CD14-positive monocyte (primary cell): ENCODE measurements at regions not wholly inside any gene's neighbourhood (a gene's known extent, or its start where the extent isn't known, plus 50 kb on each side); places are given as distances from the start of the nearest gene placed in this dataset.

Experiments used
- DNase-seq, 3 donors: peaks; one replicate each; pipeline ENCODE4 v3.0.0-alpha.2; 2011 to 2022
- H2AFZ ChIP-seq: 2 replicates; pipeline ENCODE4 v1.6.0; 2012; ENCODE audit warnings: mild to moderate bottlenecking, low read depth, low read length, inconsistent platforms; ENCODE audit not compliant: insufficient read depth, poor library complexity, severe bottlenecking
- H3K27ac ChIP-seq, 2 donors: 1 replicate in 1 of 2; 2 replicates in 1 of 2; pipeline ENCODE4 v1.5.1; 2012 to 2013; ENCODE audit warnings: low read length in 2 of 2, control low read depth in 1 of 2, inconsistent platforms in 1 of 2, low read depth in 1 of 2, mild to moderate bottlenecking in 1 of 2
- H3K27me3 ChIP-seq, 2 donors: one replicate each; pipeline versions ENCODE4 v1.6.0 to v1.6.1; 2011 to 2013; ENCODE audit warnings: low read length in 2 of 2; ENCODE audit not compliant: control insufficient read depth in 2 of 2, insufficient read depth in 2 of 2
- H3K36me3 ChIP-seq, 2 donors: replicated peaks in 1 of 2; 1 replicate in 1 of 2; 2 replicates in 1 of 2; pipeline versions ENCODE4 v1.5.1 to v1.6.1; 2012 to 2013; ENCODE audit warnings: low read length in 2 of 2, control low read depth in 1 of 2, inconsistent platforms in 1 of 2, mild to moderate bottlenecking in 1 of 2; ENCODE audit not compliant: insufficient read depth in 2 of 2, control insufficient read depth in 1 of 2
- H3K4me1 ChIP-seq, 2 donors: 1 replicate in 1 of 2; 2 replicates in 1 of 2; pipeline versions ENCODE4 v1.5.1 to v1.6.1; 2012 to 2013; ENCODE audit warnings: low read length in 2 of 2, control low read depth in 1 of 2, inconsistent platforms in 1 of 2, mild to moderate bottlenecking in 1 of 2, moderate library complexity in 1 of 2; ENCODE audit not compliant: insufficient read depth in 2 of 2, control insufficient read depth in 1 of 2
- H3K4me2 ChIP-seq: replicated peaks from 2 replicates; pipeline ENCODE3; 2012; ENCODE audit warnings: low read length, moderate library complexity, mild to moderate bottlenecking; ENCODE audit not compliant: poor library complexity, severe bottlenecking; ENCODE audit errors: extremely low read depth
- H3K4me3 ChIP-seq, 3 experiments: fragments of 200-600 bp in 1 of 3; sonication (generic) in 1 of 3; replicated peaks in 1 of 3; 1 replicate in 2 of 3; 2 replicates in 1 of 3; pipeline ENCODE4 v1.5.1; 2011 to 2013; ENCODE audit warnings: low read length in 3 of 3, mild to moderate bottlenecking in 3 of 3, control low read depth in 2 of 3, low read depth in 2 of 3, inconsistent platforms in 1 of 3, moderate library complexity in 1 of 3
- H3K79me2 ChIP-seq: 2 replicates; pipeline ENCODE4 v1.6.0; 2012; ENCODE audit warnings: mild to moderate bottlenecking, control low read depth, inconsistent platforms, low read length, moderate library complexity; ENCODE audit not compliant: insufficient read depth
- H3K9ac ChIP-seq: 2 replicates; pipeline ENCODE4 v1.6.0; 2017; ENCODE audit warnings: low read length, mild to moderate bottlenecking; ENCODE audit not compliant: insufficient read depth, poor library complexity, severe bottlenecking
- H3K9me3 ChIP-seq, 2 donors: replicated peaks in 1 of 2; 1 replicate in 1 of 2; 2 replicates in 1 of 2; pipeline versions ENCODE4 v1.5.1 to v1.6.1; 2012 to 2013; ENCODE audit warnings: low read length in 2 of 2, control low read depth in 1 of 2; ENCODE audit not compliant: control insufficient read depth in 1 of 2, insufficient read depth in 1 of 2
- H4K20me1 ChIP-seq: 2 replicates; pipeline ENCODE4 v1.6.0; 2012; ENCODE audit warnings: mild to moderate bottlenecking, low read length, control low read depth, moderate library complexity; ENCODE audit not compliant: insufficient read depth
- H3K27ac Mint-ChIP-seq, 7 donors: one replicate each; pipeline ENCODE4 v1.8.0; 2020; ENCODE audit warnings: mild to moderate bottlenecking in 7 of 7, mixed read lengths in 7 of 7, moderate library complexity in 6 of 7, inconsistent platforms in 2 of 7
- H3K27me3 Mint-ChIP-seq, 3 donors: one replicate each; pipeline ENCODE4 v1.8.0; 2021 to 2022; ENCODE audit warnings: low read depth in 3 of 3, mild to moderate bottlenecking in 3 of 3, mixed read lengths in 3 of 3, moderate library complexity in 3 of 3, inconsistent platforms in 1 of 3
- H3K36me3 Mint-ChIP-seq, 2 donors: one replicate each; pipeline ENCODE4 v1.8.0; 2020; ENCODE audit warnings: mixed read lengths in 2 of 2, inconsistent platforms in 1 of 2, mild to moderate bottlenecking in 1 of 2
- H3K4me1 Mint-ChIP-seq: one replicate; pipeline ENCODE4 v1.8.0; 2020; ENCODE audit warnings: mild to moderate bottlenecking, mixed read lengths
- H3K4me3 Mint-ChIP-seq, 2 donors: one replicate each; pipeline ENCODE4 v1.8.0; 2020; ENCODE audit warnings: mild to moderate bottlenecking in 2 of 2, mixed read lengths in 2 of 2, moderate library complexity in 1 of 2
- H3K9me3 Mint-ChIP-seq, 7 donors: one replicate each; pipeline ENCODE4 v1.8.0; 2020 to 2022; ENCODE audit warnings: mixed read lengths in 7 of 7, mild to moderate bottlenecking in 6 of 7, moderate library complexity in 6 of 7, inconsistent platforms in 2 of 7
- WGBS: methylation state at CpG from one replicate; pipeline ENCODE4 v1.1.5; 2013; ENCODE audit warnings: missing lambda C conversion rate; ENCODE audit not compliant: insufficient coverage; 5-methylcytosine and 5-hydroxymethylcytosine counted together
- intact Hi-C, 2 donors: fragments of 100-400 bp; cut with micrococcal nuclease; formaldehyde crosslinking; loops; one replicate each; pipeline versions ENCODE4 v1.15.0 to v1.15.1; 2023
- TF ChIP-seq, protein P1 (sequence below): fragments of 200-600 bp; IDR thresholded peaks from one replicate; pipeline ENCODE4 v1.8.0; 2022; ENCODE audit warnings: antibody characterized with exemption, mild to moderate bottlenecking

DNA sequence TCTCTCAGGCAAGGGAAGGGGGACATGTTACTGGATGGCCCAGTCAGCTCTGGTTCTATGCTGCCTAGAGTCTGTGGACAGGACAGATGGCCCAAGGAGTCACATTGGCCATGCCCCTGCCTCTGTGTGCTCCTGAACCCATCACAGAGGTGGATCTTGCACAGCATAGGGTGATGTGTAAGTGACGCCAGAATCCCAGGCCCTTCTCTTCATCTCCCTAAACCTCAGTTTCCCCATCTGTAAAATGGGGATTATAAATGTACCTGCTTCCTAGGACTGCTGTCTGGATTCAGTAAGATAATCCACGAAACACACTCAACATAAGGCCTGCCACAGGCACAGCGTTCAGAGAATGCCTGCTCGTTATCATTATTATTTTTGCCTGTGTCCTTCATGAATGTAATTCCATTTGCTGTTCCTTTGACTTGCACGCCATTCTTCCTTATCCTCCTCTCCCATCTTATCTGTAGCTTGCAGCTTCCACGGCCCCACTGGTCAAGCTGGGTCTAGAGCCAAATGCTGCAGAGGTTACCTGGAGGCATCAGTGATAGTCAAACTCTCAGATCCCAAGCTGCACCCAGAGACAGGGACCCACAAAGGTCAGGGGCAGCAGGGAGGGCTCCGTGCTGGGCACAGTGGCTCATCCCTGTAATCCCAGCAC, 207.0 kb downstream of the MN1 start:
- TF ChIP-seq, protein P1, sequence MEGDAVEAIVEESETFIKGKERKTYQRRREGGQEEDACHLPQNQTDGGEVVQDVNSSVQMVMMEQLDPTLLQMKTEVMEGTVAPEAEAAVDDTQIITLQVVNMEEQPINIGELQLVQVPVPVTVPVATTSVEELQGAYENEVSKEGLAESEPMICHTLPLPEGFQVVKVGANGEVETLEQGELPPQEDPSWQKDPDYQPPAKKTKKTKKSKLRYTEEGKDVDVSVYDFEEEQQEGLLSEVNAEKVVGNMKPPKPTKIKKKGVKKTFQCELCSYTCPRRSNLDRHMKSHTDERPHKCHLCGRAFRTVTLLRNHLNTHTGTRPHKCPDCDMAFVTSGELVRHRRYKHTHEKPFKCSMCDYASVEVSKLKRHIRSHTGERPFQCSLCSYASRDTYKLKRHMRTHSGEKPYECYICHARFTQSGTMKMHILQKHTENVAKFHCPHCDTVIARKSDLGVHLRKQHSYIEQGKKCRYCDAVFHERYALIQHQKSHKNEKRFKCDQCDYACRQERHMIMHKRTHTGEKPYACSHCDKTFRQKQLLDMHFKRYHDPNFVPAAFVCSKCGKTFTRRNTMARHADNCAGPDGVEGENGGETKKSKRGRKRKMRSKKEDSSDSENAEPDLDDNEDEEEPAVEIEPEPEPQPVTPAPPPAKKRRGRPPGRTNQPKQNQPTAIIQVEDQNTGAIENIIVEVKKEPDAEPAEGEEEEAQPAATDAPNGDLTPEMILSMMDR: no peak
- no peak for DNase-seq
- H3K27me3 ChIP-seq: no peaks in the 10 kb centered on the region
- Mint-ChIP-seq H3K4me1 (peaks cover 14% of the 10 kb centered on the region), H3K27me3 (no peaks in the 10 kb centered on the region), H3K9me3 (peaks cover 0 to 2% (median 0%) of the 10 kb centered on the region in 7 donors), H3K36me3 (no peaks in the 10 kb centered on the region), H3K27ac (no peak overlapping the region), H3K4me3 (no peak overlapping the region)
- no peak overlapping the region for H3K9ac ChIP-seq
- no peak overlapping the region for H3K4me3 ChIP-seq
- no peak overlapping the region for H2AFZ ChIP-seq
- H3K36me3 ChIP-seq: no peaks in the 10 kb centered on the region
- no peaks in the 10 kb centered on the region for H4K20me1 ChIP-seq
- H3K4me2 ChIP-seq: no peak overlapping the region
- H3K4me1 ChIP-seq: peaks cover 9 to 10% of the 10 kb centered on the region in 2 donors
- H3K9me3 ChIP-seq: no peaks in the 10 kb centered on the region
- H3K79me2 ChIP-seq: no peaks in the 10 kb centered on the region
- intact Hi-C loops: no loop called here
- WGBS: 95% methylated on average over 5 of the region's 7 CpGs
- no peak overlapping the region for H3K27ac ChIP-seq

DNA sequence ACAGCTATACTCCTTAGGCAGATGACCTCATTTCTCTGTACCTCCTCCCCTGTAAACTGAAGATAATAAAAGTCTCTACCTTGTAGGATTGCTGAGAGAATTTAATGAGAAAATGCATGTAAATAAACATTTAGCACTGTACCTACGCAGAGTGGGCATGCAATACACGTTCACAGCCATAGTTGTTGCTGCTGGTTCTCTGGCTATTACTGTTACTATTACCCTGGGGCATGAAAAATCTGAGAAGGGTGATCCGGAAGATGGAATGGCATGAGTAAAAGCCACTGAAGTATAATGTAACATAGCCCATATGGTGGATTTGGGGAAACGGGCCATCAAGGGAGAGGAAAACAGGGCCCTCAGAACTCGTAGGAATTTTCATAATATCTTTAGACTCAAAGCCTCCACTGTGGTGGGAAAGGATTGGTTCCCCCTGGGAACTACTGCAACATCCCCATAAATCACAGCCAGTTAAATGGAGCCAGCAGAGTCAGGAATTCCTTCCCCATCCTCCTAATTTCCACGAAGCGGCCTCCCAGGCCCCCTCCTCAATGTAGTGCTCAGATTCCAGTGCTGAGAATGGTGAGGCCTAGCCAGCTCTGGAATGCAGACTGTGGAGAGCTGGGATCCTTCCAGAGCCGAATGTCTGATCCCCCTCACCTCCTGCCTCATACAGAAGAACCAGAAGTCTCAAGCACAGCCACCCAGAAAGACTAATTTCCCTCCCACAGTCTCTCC, 205.3 kb downstream of the MN1 start:
- H3K27ac Mint-ChIP-seq: no peak overlapping the region
- H3K4me3 Mint-ChIP-seq: no peak overlapping the region
- H3K9me3 ChIP-seq: no peaks in the 10 kb centered on the region
- no peaks in the 10 kb centered on the region for H3K27me3 ChIP-seq
- no peak overlapping the region for H3K9ac ChIP-seq
- no peaks in the 10 kb centered on the region for H3K36me3 ChIP-seq
- H3K79me2 ChIP-seq: no peaks in the 10 kb centered on the region
- H3K4me1 Mint-ChIP-seq: peaks cover 21% of the 10 kb centered on the region
- no peak for DNase-seq
- peaks cover 9 to 10% of the 10 kb centered on the region in 2 donors for H3K4me1 ChIP-seq
- H3K27ac ChIP-seq: no peak overlapping the region
- no peak overlapping the region for H2AFZ ChIP-seq
- H3K4me2 ChIP-seq: no peak overlapping the region
- 79% methylated on average over 3 of the region's 8 CpGs for WGBS
- no peaks in the 10 kb centered on the region for H4K20me1 ChIP-seq
- TF ChIP-seq, protein P1: no peak
- no peaks in the 10 kb centered on the region for H3K9me3 Mint-ChIP-seq
- intact Hi-C loops: no loop called here
- H3K27me3 Mint-ChIP-seq: no peaks in the 10 kb centered on the region
- no peaks in the 10 kb centered on the region for H3K36me3 Mint-ChIP-seq
- no peak overlapping the region for H3K4me3 ChIP-seq
